NT2/D1 (cell line): ENCODE measurements at regions not wholly inside any gene's neighbourhood (a gene's known extent, or its start where the extent isn't known, plus 50 kb on each side); places are given as distances from the start of the nearest gene placed in this dataset.

ENCODE experiments used
- SUZ12 ChIP-seq: IDR thresholded peaks from 2 replicates; pipeline ENCODE4 v1.6.1; 2011; ENCODE audit not compliant: insufficient read length, insufficient read depth; ENCODE audit errors: extremely low read depth
- YY1 ChIP-seq: IDR thresholded peaks from 2 replicates; pipeline ENCODE4 v1.6.1; 2011; ENCODE audit not compliant: insufficient read length, insufficient read depth
- ZNF274 ChIP-seq: IDR thresholded peaks from 2 replicates; pipeline ENCODE4 v1.6.1; 2011; ENCODE audit warnings: mild to moderate bottlenecking, low read depth, low read length

DNA sequence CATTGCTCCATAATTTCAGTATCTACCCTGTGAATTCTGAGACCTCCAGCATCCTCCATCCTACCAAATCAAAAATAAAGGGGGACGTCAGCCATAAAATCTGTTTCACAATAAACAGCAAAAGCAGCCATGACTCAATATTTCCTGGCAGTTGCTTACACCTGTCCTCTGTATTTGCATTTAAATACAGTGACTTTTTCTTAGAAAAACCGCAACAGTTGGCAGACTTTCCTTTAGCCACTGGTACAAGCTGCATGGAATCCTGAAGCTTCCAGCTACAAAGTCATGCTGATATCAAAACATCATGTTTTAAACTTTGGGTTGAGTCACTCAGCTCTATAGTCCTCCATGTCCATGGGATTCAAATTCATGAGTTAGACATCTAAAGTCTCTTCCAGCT lies 278.0 kb upstream of the KAZN start:
- TF ChIP-seq YY1: no peak
- no peak for TF ChIP-seq ZNF274
- TF ChIP-seq SUZ12: no peak
